A673 (cell line): ENCODE measurements at regions not wholly inside any gene's neighbourhood (a gene's known extent, or its start where the extent isn't known, plus 50 kb on each side); places are given as distances from the start of the nearest gene placed in this dataset.

ENCODE experiments used
- EZH2 ChIP-seq: fragments of 200-600 bp; sonication (generic); IDR thresholded peaks from 2 replicates; pipeline ENCODE4 v1.6.1; 2017; ENCODE audit warnings: borderline replicate concordance, low read depth, mild to moderate bottlenecking, mixed read lengths, antibody characterized with exemption, low read length; ENCODE audit not compliant: poor library complexity, severe bottlenecking
- TF ChIP-seq, protein P1 (sequence below): fragments of 300-800, 200-600 bp; sonication (generic); conservative IDR thresholded peaks from 2 replicates; pipeline ENCODE4 v1.5.1; 2017; ENCODE audit warnings: low read depth, mild to moderate bottlenecking, antibody characterized with exemption, low read length, moderate library complexity, mixed read lengths

DNA sequence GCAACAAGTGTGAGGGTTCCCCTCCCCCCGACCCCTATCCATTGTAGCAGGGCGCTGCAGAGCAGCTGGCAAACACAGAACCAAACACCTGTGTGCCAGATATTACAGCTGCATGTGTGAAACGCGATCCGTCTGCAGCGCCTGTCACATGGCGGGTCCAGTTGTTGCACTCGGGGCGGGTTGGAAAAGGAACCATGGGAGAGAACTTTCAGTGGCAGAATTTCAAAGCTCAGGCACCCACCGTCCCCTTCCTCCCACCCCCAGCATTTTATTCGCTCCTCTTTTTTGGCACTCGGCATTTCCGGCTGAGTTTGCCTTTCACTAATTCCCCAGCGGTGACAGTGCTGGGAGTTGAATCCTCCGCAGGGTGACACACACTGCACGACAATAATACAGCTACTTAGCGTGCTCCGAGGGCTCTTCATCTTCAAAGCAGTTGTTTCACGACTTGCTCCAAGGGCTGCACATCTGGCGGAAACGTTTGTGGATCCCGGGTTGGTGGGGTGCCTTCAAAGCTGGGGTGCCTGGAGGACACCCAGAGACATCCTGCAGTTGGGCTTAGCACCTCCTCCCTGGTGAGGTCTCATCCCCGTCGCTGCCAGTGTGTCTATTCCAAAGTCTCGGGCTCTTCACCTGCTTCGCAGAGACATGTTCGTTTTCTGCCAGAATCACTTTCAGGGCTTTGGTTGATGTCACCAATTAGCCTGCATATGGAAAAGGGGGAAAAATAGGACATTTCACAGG lies 180.7 kb downstream of the ZBTB18 start:
- TF ChIP-seq, protein P1, sequence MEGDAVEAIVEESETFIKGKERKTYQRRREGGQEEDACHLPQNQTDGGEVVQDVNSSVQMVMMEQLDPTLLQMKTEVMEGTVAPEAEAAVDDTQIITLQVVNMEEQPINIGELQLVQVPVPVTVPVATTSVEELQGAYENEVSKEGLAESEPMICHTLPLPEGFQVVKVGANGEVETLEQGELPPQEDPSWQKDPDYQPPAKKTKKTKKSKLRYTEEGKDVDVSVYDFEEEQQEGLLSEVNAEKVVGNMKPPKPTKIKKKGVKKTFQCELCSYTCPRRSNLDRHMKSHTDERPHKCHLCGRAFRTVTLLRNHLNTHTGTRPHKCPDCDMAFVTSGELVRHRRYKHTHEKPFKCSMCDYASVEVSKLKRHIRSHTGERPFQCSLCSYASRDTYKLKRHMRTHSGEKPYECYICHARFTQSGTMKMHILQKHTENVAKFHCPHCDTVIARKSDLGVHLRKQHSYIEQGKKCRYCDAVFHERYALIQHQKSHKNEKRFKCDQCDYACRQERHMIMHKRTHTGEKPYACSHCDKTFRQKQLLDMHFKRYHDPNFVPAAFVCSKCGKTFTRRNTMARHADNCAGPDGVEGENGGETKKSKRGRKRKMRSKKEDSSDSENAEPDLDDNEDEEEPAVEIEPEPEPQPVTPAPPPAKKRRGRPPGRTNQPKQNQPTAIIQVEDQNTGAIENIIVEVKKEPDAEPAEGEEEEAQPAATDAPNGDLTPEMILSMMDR, result no peak
- TF ChIP-seq EZH2, result no peak
